PC-9 (cell line): ENCODE measurements at regions not wholly inside any gene's neighbourhood (a gene's known extent, or its start where the extent isn't known, plus 50 kb on each side); places are given as distances from the start of the nearest gene placed in this dataset.

Source experiments
- BruUV-seq: library from RNA; stranded (reverse); fragments of 400-500 nt; replicated peaks from 2 replicates; lab custom pipeline; 2021; lab: Mats Ljungman, UMichigan
- CTCF ChIA-PET: fragments of 300-600 bp; sonication (Branson Sonifier 250); formaldehyde crosslinking; loops from one replicate; lab custom pipeline; 2022; ENCODE audit warnings: antibody characterized with exemption; lab: Charles Lee
- POLR2A ChIA-PET: fragments of 300-600 bp; sonication (Branson Sonifier 250); formaldehyde crosslinking; loops from one replicate; lab custom pipeline; 2022; ENCODE audit warnings: antibody characterized with exemption; ENCODE audit not compliant: unreplicated experiment; lab: Charles Lee
- DNase-seq, 2 experiments: peaks; one replicate each; pipeline versions ENCODE4 v3.0.0 to v3.0.0-alpha.2; 2015 to 2022; ENCODE audit warnings: mixed read lengths in 1 of 2
- H2AFZ ChIP-seq: fragments of 200-600 bp; sonication (generic); 2 replicates; pipeline ENCODE4 v1.8.1; 2017; ENCODE audit warnings: antibody characterized with exemption
- H3F3A ChIP-seq: fragments of 200-600 bp; sonication (generic); 2 replicates; pipeline ENCODE4 v1.8.1; 2017; ENCODE audit warnings: antibody characterized with exemption, mild to moderate bottlenecking, low read depth; ENCODE audit not compliant: insufficient read depth
- H3K27ac ChIP-seq: fragments of 200-600 bp; sonication (generic); 2 replicates; pipeline ENCODE4 v1.6.1; 2016; ENCODE audit warnings: mixed run types
- H3K27me3 ChIP-seq: fragments of 200-600 bp; sonication (generic); 2 replicates; pipeline ENCODE4 v1.6.1; 2016; ENCODE audit warnings: low read depth, mixed run types; ENCODE audit not compliant: insufficient read depth
- H3K36me3 ChIP-seq: fragments of 200-600 bp; sonication (generic); 2 replicates; pipeline ENCODE4 v1.6.1; 2016; ENCODE audit warnings: low read depth, mixed run types
- H3K4me1 ChIP-seq: fragments of 200-600 bp; sonication (generic); replicated peaks from 2 replicates; pipeline ENCODE4 v1.6.1; 2016; ENCODE audit warnings: mixed run types; ENCODE audit not compliant: insufficient read depth
- H3K4me2 ChIP-seq: fragments of 200-600 bp; sonication (generic); 2 replicates; pipeline ENCODE4 v1.6.1; 2017; ENCODE audit warnings: mixed run types
- H3K4me3 ChIP-seq: fragments of 200-600 bp; sonication (generic); 2 replicates; pipeline ENCODE4 v1.6.1; 2016; ENCODE audit warnings: mixed run types
- H3K79me2 ChIP-seq: fragments of 200-600 bp; sonication (generic); 2 replicates; pipeline ENCODE4 v1.6.1; 2017; ENCODE audit warnings: low read depth, mixed run types
- H3K9me2 ChIP-seq: fragments of 200-600 bp; sonication (generic); 2 replicates; pipeline ENCODE4 v1.8.1; 2017; ENCODE audit warnings: mild to moderate bottlenecking; ENCODE audit not compliant: insufficient read depth
- H3K9me3 ChIP-seq: fragments of 200-600 bp; sonication (generic); 2 replicates; pipeline ENCODE4 v1.8.1; 2016; ENCODE audit warnings: low read depth; ENCODE audit not compliant: insufficient read depth
- H4K20me1 ChIP-seq: fragments of 200-600 bp; sonication (generic); 2 replicates; pipeline ENCODE4 v1.8.1; 2017; ENCODE audit not compliant: insufficient read depth
- CTCF ChIP-seq: fragments of 200-600 bp; sonication (generic); conservative IDR thresholded peaks from 2 replicates; pipeline ENCODE4 v1.6.1; 2017; ENCODE audit warnings: mixed run types, antibody characterized with exemption, mild to moderate bottlenecking, moderate library complexity
- EZH2 ChIP-seq: fragments of 200-600 bp; sonication (generic); IDR thresholded peaks from 2 replicates; pipeline ENCODE4 v1.8.0; 2017; ENCODE audit warnings: antibody characterized with exemption, low read depth
- intact Hi-C: fragments of 100-400 bp; cut with micrococcal nuclease; formaldehyde crosslinking; loops from one replicate; pipeline ENCODE4 v1.10.0; 2022; ENCODE audit not compliant: unreplicated experiment

- CTCF ChIA-PET, result no interaction called here
Observed at GRCh38 chr5:87188391-87188790, 79.3 kb upstream of the RASA1 start.

GRCh38 chr5:87190041-87190440, 77.6 kb upstream of the RASA1 start:
- TF ChIP-seq EZH2, result no peak
- no peak for TF ChIP-seq CTCF
- BruUV-seq, result no TSS peak
- CTCF ChIA-PET, result no interaction called here
- Histone ChIP-seq H2AFZ (no peak overlapping the region), H3K36me3 (no peaks in the 10 kb centered on the region), H3K9me3 (no peaks in the 10 kb centered on the region), H3K4me2 (no peak overlapping the region), H3F3A (no peaks in the 10 kb centered on the region), H3K9me2 (no peaks in the 10 kb centered on the region; the same call in 1 of the 2 replicates), H3K4me1 (peaks cover 16% of the 10 kb centered on the region), H3K79me2 (no peaks in the 10 kb centered on the region), H4K20me1 (no peaks in the 10 kb centered on the region), H3K4me3 (no peak overlapping the region), H3K27ac (no peak overlapping the region), H3K27me3 (no peaks in the 10 kb centered on the region)
- DNase-seq, result no peak
- POLR2A ChIA-PET, result no interaction called here
- intact Hi-C loops, result loop anchor here (10.0 kb wide), 1 partner anchor 75 kb away; the partner anchor contains the start of gene RASA1

More at GRCh38 chr5:87188391-87188790, 79.3 kb upstream of the RASA1 start:
- Histone ChIP-seq H3K79me2 (no peaks in the 10 kb centered on the region), H3K9me2 (no peaks in the 10 kb centered on the region; the same call in 1 of the 2 replicates), H3K27me3 (no peaks in the 10 kb centered on the region), H3K36me3 (no peaks in the 10 kb centered on the region), H3K4me1 (0 out of 2 replicates have a peak, but pooled peaks cover 7% of the 10 kb centered on the region), H3K9me3 (no peaks in the 10 kb centered on the region), H3K27ac (no peak overlapping the region), H3K4me3 (no peak overlapping the region), H2AFZ (no peak overlapping the region), H3F3A (no peaks in the 10 kb centered on the region), H3K4me2 (no peak overlapping the region), H4K20me1 (no peaks in the 10 kb centered on the region)
- DNase-seq, result no peak
- no TSS peak for BruUV-seq
- POLR2A ChIA-PET, result no interaction called here
- intact Hi-C loops, result no loop called here
- TF ChIP-seq EZH2, result no peak
- TF ChIP-seq CTCF, result no peak

- H3K27ac ChIP-seq, result no peak overlapping the region
- H2AFZ ChIP-seq, result no peak overlapping the region
- peaks cover 22% of the 10 kb centered on the region for H3K4me1 ChIP-seq
- H3K4me3 ChIP-seq, result no peak overlapping the region
- no peaks in the 10 kb centered on the region for H3K79me2 ChIP-seq
- H3K27me3 ChIP-seq, result no peaks in the 10 kb centered on the region
- no peaks in the 10 kb centered on the region for H3K9me3 ChIP-seq
- H3K4me2 ChIP-seq, result no peak overlapping the region
- no peaks in the 10 kb centered on the region; the same call in 1 of the 2 replicates for H3K9me2 ChIP-seq
- ChIA-PET CTCF (no interaction called here), POLR2A (no interaction called here)
- H3K36me3 ChIP-seq, result no peaks in the 10 kb centered on the region
- intact Hi-C loops, result loop anchor here (10.0 kb wide), 1 partner anchor 74 kb away; the partner anchor contains the start of gene RASA1
- 0 out of 2 replicates have a peak, but pooled peaks cover 5% of the 10 kb centered on the region for H3F3A ChIP-seq
- TF ChIP-seq CTCF (no peak), EZH2 (no peak)
- H4K20me1 ChIP-seq, result no peaks in the 10 kb centered on the region
- BruUV-seq, result no TSS peak
- DNase-seq, result no peak
Observed at GRCh38 chr5:87190687-87191086, 77.0 kb upstream of the RASA1 start.
